Colonic mucosa (tissue), 4 donors: ENCODE measurements at regions not wholly inside any gene's neighbourhood (a gene's known extent, or its start where the extent isn't known, plus 50 kb on each side); places are given as distances from the start of the nearest gene placed in this dataset.

Experiments used
- DNase-seq: peaks from one replicate; pipeline ENCODE4 v3.0.0-alpha.2; 2020
- H3K27ac ChIP-seq: fragments of 200-600 bp; one replicate; pipeline ENCODE4 v1.8.0; 2021
- H3K27me3 ChIP-seq: fragments of 200-600 bp; one replicate; pipeline ENCODE4 v1.8.0; 2021
- H3K36me3 ChIP-seq: fragments of 200-600 bp; one replicate; pipeline ENCODE4 v1.8.0; 2021
- H3K4me1 ChIP-seq: fragments of 200-600 bp; one replicate; pipeline ENCODE4 v1.8.0; 2021; ENCODE audit warnings: mild to moderate bottlenecking
- H3K4me3 ChIP-seq: fragments of 200-600 bp; one replicate; pipeline ENCODE4 v1.8.0; 2021
- H3K9ac ChIP-seq, 2 donors: one replicate each; pipeline ENCODE4 v1.7.0; 2013; ENCODE audit warnings: control low read depth in 2 of 2, low read depth in 2 of 2, low read length in 2 of 2
- H3K9me3 ChIP-seq: fragments of 200-600 bp; one replicate; pipeline ENCODE4 v1.8.0; 2021
- CTCF ChIP-seq: fragments of 200-600 bp; IDR thresholded peaks from one replicate; pipeline ENCODE4 v1.8.0; 2022; ENCODE audit warnings: antibody characterized with exemption, mild to moderate bottlenecking
- intact Hi-C: fragments of 100-400 bp; cut with DNase I; formaldehyde crosslinking; loops from one replicate; pipeline ENCODE4 v1.14.1; 2022
- donor health status: healthy.
- donor health status: DM: no; HTN: no; CAD: no.
- donor health status: DM: no; HTN: no; CAD: no.

GRCh38 chr1:8249838-8250237, 68.1 kb upstream of the SLC45A1 start:
- TF ChIP-seq CTCF, result no peak
- no peak for DNase-seq
- H3K4me1 ChIP-seq, result no peaks in the 10 kb centered on the region
- H3K27me3 ChIP-seq, result no peaks in the 10 kb centered on the region
- no peaks in the 10 kb centered on the region for H3K36me3 ChIP-seq
- intact Hi-C loops, result no loop called here
- no peak overlapping the region for H3K27ac ChIP-seq
- no peak overlapping the region for H3K4me3 ChIP-seq
- H3K9me3 ChIP-seq, result no peaks in the 10 kb centered on the region
- H3K9ac ChIP-seq, result no peak overlapping the region

- Histone ChIP-seq H3K9me3 (no peaks in the 10 kb centered on the region), H3K27me3 (no peaks in the 10 kb centered on the region), H3K27ac (peak overlapping the region; percentile 80), H3K9ac (peak overlapping the region in 1 of 2 donors; percentile 70), H3K4me3 (no peak overlapping the region), H3K36me3 (no peaks in the 10 kb centered on the region), H3K4me1 (no peaks in the 10 kb centered on the region)
- no peak for TF ChIP-seq CTCF
- intact Hi-C loops, result no loop called here
- DNase-seq, result peak; percentile 54
Observed at GRCh38 chr1:8247811-8248436, 70.0 kb upstream of the SLC45A1 start.

GRCh38 chr1:8244304-8244703, 73.6 kb upstream of the SLC45A1 start:
- H3K27ac ChIP-seq, result no peak overlapping the region
- intact Hi-C loops, result loop anchor here (5.0 kb wide), 1 partner anchor 227 kb away; no protein-coding TSS in a partner anchor
- no peaks in the 10 kb centered on the region for H3K9me3 ChIP-seq
- peaks cover 2% of the 10 kb centered on the region for H3K4me1 ChIP-seq
- TF ChIP-seq CTCF, result no peak
- no peak overlapping the region for H3K9ac ChIP-seq
- H3K4me3 ChIP-seq, result no peak overlapping the region
- no peaks in the 10 kb centered on the region for H3K36me3 ChIP-seq
- no peak for DNase-seq
- no peaks in the 10 kb centered on the region for H3K27me3 ChIP-seq

- intact Hi-C loops, result loop anchor here (5.0 kb wide), 1 partner anchor 225 kb away; no protein-coding TSS in a partner anchor
- H3K27ac ChIP-seq, result peak overlapping the region; percentile 55
Observed at GRCh38 chr1:8242498-8242897, 75.4 kb upstream of the SLC45A1 start.

GRCh38 chr1:8241417-8242014, 76.4 kb upstream of the SLC45A1 start:
- peak overlapping the region; percentile 55 for H3K27ac ChIP-seq
- intact Hi-C loops, result loop anchor here (5.0 kb wide), 1 partner anchor 224 kb away; no protein-coding TSS in a partner anchor
- peak; percentile 76 for DNase-seq

More at GRCh38 chr1:8242498-8242897, 75.4 kb upstream of the SLC45A1 start:
- Histone ChIP-seq H3K9me3 (no peaks in the 10 kb centered on the region), H3K4me1 (peaks cover 9% of the 10 kb centered on the region), H3K36me3 (no peaks in the 10 kb centered on the region), H3K27me3 (no peaks in the 10 kb centered on the region), H3K9ac (no peak overlapping the region), H3K4me3 (no peak overlapping the region)
- DNase-seq, result no peak
- TF ChIP-seq CTCF, result no peak

More at GRCh38 chr1:8241417-8242014, 76.4 kb upstream of the SLC45A1 start:
- Histone ChIP-seq H3K4me3 (no peak overlapping the region), H3K36me3 (no peaks in the 10 kb centered on the region), H3K9me3 (no peaks in the 10 kb centered on the region), H3K9ac (no peak overlapping the region), H3K4me1 (peaks cover 9% of the 10 kb centered on the region), H3K27me3 (no peaks in the 10 kb centered on the region)
- no peak for TF ChIP-seq CTCF
